Breast epithelium (tissue), 4 donors: ENCODE measurements at regions not wholly inside any gene's neighbourhood (a gene's known extent, or its start where the extent isn't known, plus 50 kb on each side); places are given as distances from the start of the nearest gene placed in this dataset.

Experiments
- DNase-seq, 2 donors: peaks; one replicate each; pipeline ENCODE4 v3.0.0-alpha.2; 2019; ENCODE audit warnings: low spot score in 2 of 2
- H3K27ac ChIP-seq, 2 donors: fragments of 200-600 bp; sonication (generic) in 1 of 2; one replicate each; pipeline ENCODE4 v1.5.1; 2016 to 2019; ENCODE audit warnings: mild to moderate bottlenecking in 1 of 2
- H3K27me3 ChIP-seq, 2 donors: fragments of 200-600 bp; sonication (generic) in 1 of 2; one replicate each; pipeline versions ENCODE4 v1.5.1 to v1.6.0; 2017 to 2019; ENCODE audit warnings: control low read depth in 1 of 2, mild to moderate bottlenecking in 1 of 2
- H3K36me3 ChIP-seq: fragments of 200-600 bp; one replicate; pipeline ENCODE4 v1.5.1; 2019
- H3K4me1 ChIP-seq, 2 donors: fragments of 200-600 bp; sonication (generic); one replicate each; pipeline ENCODE4 v1.5.1; 2016 to 2019; ENCODE audit warnings: control low read depth in 1 of 2
- H3K4me3 ChIP-seq, 3 donors: fragments of 200-600 bp; sonication (generic); 1 replicate in 2 of 3; 2 replicates in 1 of 3; pipeline ENCODE4 v1.5.1; 2016 to 2019; ENCODE audit warnings: mild to moderate bottlenecking in 3 of 3, moderate library complexity in 2 of 3
- H3K9me3 ChIP-seq, 2 donors: fragments of 200-600 bp; sonication (generic) in 1 of 2; one replicate each; pipeline ENCODE4 v1.5.1; 2016 to 2019; ENCODE audit warnings: control low read depth in 1 of 2
- POLR2A ChIP-seq: fragments of 450-650 bp; IDR thresholded peaks from one replicate; pipeline ENCODE4 v1.6.1; 2016; ENCODE audit warnings: antibody characterized with exemption, mild to moderate bottlenecking, moderate library complexity
- POLR2AphosphoS5 ChIP-seq, 3 donors: sonication (generic); formaldehyde crosslinking; IDR thresholded peaks; one replicate each; pipeline ENCODE4 v1.6.1; 2017; ENCODE audit warnings: antibody characterized with exemption in 3 of 3
- intact Hi-C: fragments of 100-400 bp; cut with DNase I; formaldehyde crosslinking; loops from one replicate; pipeline ENCODE4 v1.15.1; 2023; ENCODE audit warnings: low total_unique reads
- TF ChIP-seq, protein P1 (sequence below), 3 donors: fragments of 450-650 bp; IDR thresholded peaks; one replicate each; pipeline ENCODE4 v1.5.1; 2016 to 2017; ENCODE audit warnings: antibody characterized with exemption in 3 of 3, mild to moderate bottlenecking in 3 of 3, moderate library complexity in 3 of 3

DNA sequence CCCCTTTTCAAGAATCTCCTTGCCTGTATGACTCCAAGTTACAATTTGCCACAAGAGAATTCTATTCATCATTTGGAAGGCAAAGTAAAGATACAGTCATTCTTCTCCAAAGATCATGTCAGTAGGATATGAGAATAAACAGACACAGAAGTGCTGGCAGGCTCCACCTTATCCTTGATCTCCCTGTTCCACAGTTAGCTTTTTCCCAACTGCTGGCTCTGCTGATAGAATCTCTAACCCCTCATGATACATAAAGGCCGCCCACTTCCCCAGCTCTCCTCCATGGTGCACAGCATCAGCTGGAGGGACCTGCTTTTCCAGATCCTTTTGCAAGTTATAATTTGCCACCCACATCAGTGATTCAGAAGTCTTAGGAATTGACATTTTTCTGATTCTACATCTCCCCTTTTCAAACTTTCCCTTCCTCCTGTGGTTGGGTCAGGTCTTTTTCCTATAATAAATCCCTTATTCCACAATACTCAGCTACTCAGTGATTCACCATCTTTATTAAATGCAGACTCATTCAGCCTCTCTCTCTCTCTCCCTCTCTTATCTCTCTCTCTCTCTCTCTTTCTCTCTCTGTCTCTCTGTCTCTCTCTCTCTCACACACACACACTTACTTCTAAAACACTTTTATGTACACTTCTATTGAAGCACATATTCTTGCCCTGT is 465.4 kb downstream of the GBE1 start:
- intact Hi-C loops = no loop called here
- TF ChIP-seq, protein P1, sequence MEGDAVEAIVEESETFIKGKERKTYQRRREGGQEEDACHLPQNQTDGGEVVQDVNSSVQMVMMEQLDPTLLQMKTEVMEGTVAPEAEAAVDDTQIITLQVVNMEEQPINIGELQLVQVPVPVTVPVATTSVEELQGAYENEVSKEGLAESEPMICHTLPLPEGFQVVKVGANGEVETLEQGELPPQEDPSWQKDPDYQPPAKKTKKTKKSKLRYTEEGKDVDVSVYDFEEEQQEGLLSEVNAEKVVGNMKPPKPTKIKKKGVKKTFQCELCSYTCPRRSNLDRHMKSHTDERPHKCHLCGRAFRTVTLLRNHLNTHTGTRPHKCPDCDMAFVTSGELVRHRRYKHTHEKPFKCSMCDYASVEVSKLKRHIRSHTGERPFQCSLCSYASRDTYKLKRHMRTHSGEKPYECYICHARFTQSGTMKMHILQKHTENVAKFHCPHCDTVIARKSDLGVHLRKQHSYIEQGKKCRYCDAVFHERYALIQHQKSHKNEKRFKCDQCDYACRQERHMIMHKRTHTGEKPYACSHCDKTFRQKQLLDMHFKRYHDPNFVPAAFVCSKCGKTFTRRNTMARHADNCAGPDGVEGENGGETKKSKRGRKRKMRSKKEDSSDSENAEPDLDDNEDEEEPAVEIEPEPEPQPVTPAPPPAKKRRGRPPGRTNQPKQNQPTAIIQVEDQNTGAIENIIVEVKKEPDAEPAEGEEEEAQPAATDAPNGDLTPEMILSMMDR (IDR thresholded peaks at IDR 0.05) = no peak
- TF ChIP-seq POLR2AphosphoS5 (IDR thresholded peaks at IDR 0.05) (no peak), POLR2A (no peak)
- Histone ChIP-seq H3K9me3 (no peaks in the 10 kb centered on the region), H3K27ac (no peak overlapping the region), H3K4me3 (no peak overlapping the region), H3K36me3 (peaks cover 4% of the 10 kb centered on the region), H3K27me3 (no peaks in the 10 kb centered on the region), H3K4me1 (no peaks in the 10 kb centered on the region)
- DNase-seq = no peak

DNA sequence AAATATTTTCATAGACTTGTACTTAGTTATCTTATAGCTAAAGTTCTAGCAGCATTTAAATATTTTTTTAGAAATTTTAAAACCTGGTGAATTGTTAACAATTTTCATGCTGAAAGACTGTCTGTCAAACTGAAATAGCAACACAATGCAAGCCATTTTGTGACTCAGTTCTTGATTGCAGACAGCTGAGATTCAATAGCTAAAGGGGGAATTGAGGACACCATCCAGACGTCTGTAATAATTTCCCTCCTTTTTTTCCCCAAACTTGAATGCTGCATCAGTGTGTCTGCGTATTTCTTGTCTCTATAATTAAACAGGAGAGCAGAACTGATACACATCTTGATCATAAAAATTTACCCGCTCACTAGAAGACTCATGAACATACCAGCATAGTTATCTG is 468.3 kb downstream of the GBE1 start:
- no peaks in the 10 kb centered on the region for H3K27me3 ChIP-seq
- DNase-seq = no peak
- H3K9me3 ChIP-seq = no peaks in the 10 kb centered on the region
- no peak overlapping the region for H3K4me3 ChIP-seq
- intact Hi-C loops = no loop called here
- no peaks in the 10 kb centered on the region for H3K4me1 ChIP-seq
- no peak overlapping the region for H3K27ac ChIP-seq
- H3K36me3 ChIP-seq = peaks cover 4% of the 10 kb centered on the region
- TF ChIP-seq, protein P1 (IDR thresholded peaks at IDR 0.05) = no peak
- no peak for TF ChIP-seq POLR2A
- TF ChIP-seq POLR2AphosphoS5 (IDR thresholded peaks at IDR 0.05) = no peak

DNA sequence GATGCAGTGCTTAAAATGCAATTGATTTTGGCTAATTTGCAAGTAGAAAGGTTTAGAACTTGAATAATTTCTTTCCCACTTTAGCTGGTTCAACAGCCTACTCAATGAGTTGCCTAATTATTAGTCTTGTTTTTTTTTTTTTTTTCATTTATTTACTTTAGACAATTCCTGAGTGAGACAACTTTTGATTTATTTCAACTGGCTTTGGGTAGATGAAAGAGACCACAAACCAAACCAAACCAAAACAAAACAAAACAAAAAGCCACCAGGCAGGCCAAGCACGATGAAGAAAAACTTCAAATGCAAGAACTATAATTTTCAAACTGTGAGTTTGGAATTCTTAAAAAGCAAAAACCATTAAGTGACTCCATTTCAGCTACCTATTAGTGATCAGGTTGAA is 469.9 kb downstream of the GBE1 start:
- no peaks in the 10 kb centered on the region for H3K27me3 ChIP-seq
- no peak overlapping the region for H3K4me3 ChIP-seq
- intact Hi-C loops = no loop called here
- H3K4me1 ChIP-seq = no peaks in the 10 kb centered on the region
- no peaks in the 10 kb centered on the region for H3K9me3 ChIP-seq
- H3K27ac ChIP-seq = no peak overlapping the region
- TF ChIP-seq, protein P1 (IDR thresholded peaks at IDR 0.05) = no peak
- TF ChIP-seq POLR2A = no peak
- TF ChIP-seq POLR2AphosphoS5 (IDR thresholded peaks at IDR 0.05) = no peak
- DNase-seq = no peak
- peaks cover 4% of the 10 kb centered on the region for H3K36me3 ChIP-seq

DNA sequence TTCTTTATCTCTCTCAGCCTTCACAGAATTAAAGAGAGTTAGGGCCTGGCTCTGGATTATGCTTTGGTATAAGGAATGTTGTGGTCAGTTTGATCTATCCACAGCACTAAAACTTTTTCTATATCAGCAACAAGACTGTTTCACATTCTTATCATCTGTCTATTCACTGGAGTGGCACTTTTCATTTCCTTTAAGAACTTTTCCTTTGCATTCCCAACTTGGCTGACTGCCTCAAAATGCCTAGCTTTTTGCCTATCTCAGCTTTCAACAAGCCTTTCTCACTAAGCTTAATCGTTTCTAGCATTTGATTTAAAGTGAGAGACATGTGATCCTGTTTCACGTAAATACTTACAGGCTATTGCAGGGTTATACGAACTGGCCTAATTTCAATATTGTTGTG is 471.8 kb downstream of the GBE1 start:
- Histone ChIP-seq H3K27ac (no peak overlapping the region), H3K36me3 (peaks cover 4% of the 10 kb centered on the region), H3K4me3 (no peak overlapping the region), H3K9me3 (no peaks in the 10 kb centered on the region), H3K4me1 (no peaks in the 10 kb centered on the region), H3K27me3 (no peaks in the 10 kb centered on the region)
- no peak for DNase-seq
- intact Hi-C loops = no loop called here
- TF ChIP-seq, protein P1 (IDR thresholded peaks at IDR 0.05) = no peak
- no peak for TF ChIP-seq POLR2AphosphoS5 (IDR thresholded peaks at IDR 0.05)

DNA sequence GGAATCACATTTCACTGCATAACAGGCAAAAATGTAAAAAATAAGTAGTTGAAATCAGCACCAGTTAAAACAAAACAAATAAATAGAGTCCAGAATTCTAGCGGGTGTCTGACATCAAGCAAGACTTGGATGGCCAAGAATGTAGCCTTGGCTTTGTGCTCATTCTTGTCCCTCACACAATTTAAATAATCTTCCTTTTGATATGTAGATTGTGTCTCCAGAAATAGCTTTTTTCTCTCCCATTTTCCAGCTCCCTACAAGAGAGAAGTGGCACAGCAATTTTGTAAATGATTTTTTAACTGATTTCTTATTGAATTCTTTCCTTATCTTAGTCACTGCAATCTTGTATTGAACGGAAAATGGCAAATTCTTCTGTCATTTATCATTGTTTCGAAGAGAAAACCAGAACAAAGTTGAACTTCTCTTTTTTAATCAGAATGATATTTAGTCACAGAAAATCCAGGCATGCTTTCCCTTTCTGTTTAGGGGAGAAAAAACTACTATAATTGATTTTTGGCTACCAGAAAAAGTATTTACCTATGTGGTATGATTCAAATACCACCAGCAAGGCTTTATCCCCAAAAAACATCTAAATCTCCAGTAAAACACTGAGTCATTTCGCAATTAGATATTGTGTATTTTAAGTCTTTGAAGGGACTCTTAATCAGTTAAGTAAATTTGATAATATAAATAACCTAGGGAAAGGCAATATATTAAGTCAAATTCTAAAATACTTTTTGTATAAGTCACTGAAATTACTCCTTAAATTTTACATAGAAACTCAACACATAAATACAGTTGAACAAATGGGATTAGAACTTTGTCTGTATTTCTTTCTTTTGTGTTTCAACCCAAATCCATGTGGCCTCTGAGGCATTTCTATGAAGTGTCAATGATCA is 481.7 kb downstream of the GBE1 start:
- DNase-seq = no peak

More for the DNA sequence above, 481.7 kb downstream of the GBE1 start:
- Histone ChIP-seq H3K4me3 (no peak overlapping the region), H3K36me3 (no peaks in the 10 kb centered on the region), H3K9me3 (no peaks in the 10 kb centered on the region), H3K27me3 (no peaks in the 10 kb centered on the region), H3K27ac (no peak overlapping the region), H3K4me1 (no peaks in the 10 kb centered on the region)
- TF ChIP-seq, protein P1 (IDR thresholded peaks at IDR 0.05) = no peak
- no peak for TF ChIP-seq POLR2AphosphoS5 (IDR thresholded peaks at IDR 0.05)
- TF ChIP-seq POLR2A = no peak
- intact Hi-C loops = loop anchor here (5.0 kb wide), 1 partner anchor 292 kb away; no protein-coding TSS in a partner anchor
